ENCODE measurements at regions not wholly inside any gene's neighbourhood (a gene's known extent, or its start where the extent isn't known, plus 50 kb on each side); places are given as distances from the start of the nearest gene placed in this dataset.
A peak's percentile ranks its signal among the peaks of the same experiment; 100 is the strongest.

DNA sequence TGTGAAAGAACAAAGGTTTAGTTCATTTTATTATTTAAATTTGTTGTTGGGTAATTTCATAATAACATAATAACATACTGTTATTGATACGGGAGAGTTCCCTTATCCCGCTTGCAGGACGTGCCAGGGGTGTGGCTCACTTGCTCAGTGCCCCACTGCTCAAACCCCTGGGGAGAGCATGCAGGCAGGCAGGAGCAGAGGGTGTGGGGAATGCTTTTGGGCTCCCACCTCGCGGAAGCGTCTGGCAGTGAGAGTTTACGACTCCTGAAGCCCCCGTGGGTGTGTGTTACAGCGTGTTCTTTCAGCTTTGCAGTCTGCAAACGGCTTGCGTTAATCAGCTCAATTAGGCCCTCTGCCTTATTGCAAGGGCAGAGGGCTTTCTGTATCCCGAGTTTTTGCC lies 675.9 kb downstream of the SEMA5A start:
- TF ChIP-seq, protein P1, sequence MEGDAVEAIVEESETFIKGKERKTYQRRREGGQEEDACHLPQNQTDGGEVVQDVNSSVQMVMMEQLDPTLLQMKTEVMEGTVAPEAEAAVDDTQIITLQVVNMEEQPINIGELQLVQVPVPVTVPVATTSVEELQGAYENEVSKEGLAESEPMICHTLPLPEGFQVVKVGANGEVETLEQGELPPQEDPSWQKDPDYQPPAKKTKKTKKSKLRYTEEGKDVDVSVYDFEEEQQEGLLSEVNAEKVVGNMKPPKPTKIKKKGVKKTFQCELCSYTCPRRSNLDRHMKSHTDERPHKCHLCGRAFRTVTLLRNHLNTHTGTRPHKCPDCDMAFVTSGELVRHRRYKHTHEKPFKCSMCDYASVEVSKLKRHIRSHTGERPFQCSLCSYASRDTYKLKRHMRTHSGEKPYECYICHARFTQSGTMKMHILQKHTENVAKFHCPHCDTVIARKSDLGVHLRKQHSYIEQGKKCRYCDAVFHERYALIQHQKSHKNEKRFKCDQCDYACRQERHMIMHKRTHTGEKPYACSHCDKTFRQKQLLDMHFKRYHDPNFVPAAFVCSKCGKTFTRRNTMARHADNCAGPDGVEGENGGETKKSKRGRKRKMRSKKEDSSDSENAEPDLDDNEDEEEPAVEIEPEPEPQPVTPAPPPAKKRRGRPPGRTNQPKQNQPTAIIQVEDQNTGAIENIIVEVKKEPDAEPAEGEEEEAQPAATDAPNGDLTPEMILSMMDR (conservative IDR thresholded peaks at IDR 0.05; ENCODE audit: control insufficient read depth, insufficient read depth, low read depth, low read length): no peak
- no peak overlapping the region for H3K4me3 ChIP-seq (ENCODE audit: control insufficient read depth, low read depth, low read length)
- DNase-seq (ENCODE audit: low read depth): no peak

DNA sequence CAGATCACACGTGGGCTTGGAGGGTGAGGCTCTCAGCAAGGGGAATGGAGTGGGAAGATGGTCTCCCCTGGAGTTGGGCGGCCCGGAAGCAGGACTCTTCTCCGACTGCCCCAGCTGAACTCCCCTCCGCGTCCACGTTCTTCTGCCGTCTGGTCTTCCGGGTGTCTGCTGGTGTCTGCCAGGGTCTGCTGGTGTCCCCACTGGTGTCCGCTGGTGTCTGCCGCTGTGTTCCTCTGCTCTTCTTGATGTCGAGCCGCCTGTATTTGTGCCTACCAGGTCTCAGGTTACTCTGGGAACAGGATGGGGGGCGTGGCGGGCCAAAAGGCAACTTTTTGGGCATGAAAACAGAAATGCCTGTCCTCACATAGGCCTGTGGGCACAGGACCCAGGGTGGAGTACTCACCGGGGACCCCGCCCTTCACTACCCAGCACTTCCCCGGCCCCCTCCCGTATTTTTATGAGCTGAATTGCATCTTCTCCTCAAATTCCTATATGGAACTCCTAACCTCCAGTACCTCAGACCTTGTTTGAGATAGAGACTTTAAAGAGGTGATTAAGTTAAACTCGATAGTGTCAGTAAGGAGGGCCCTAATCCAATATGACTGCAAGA lies 675.4 kb downstream of the SEMA5A start:
- H3K4me3 ChIP-seq (ENCODE audit: control insufficient read depth, low read depth, low read length): no peak overlapping the region
- DNase-seq (ENCODE audit: low read depth): no peak

DNA sequence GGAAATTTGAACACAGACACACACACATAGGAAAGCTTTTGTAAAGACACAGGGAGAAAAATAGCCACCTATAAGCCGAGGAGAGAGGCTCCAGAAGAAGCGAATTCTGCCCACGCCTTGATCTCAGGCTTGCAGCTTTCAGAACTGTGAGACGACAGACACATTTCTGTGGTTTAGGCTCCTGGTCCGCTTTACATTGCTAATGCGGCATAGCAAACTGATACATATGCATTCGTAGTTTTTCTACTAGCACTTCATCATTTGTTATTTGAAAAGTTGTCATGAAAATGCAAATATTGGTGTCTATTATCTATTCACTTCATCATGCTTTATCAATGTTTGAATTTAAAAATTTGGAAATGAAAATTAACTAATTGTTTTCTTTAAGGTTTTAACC lies 674.9 kb downstream of the SEMA5A start:
- TF ChIP-seq, protein P1 (conservative IDR thresholded peaks at IDR 0.05; ENCODE audit: control insufficient read depth, insufficient read depth, low read depth, low read length): no peak
- DNase-seq (ENCODE audit: low read depth): no peak
- no peak overlapping the region for H3K4me3 ChIP-seq (ENCODE audit: control insufficient read depth, low read depth, low read length)

More for the DNA sequence above, 675.4 kb downstream of the SEMA5A start:
- TF ChIP-seq, protein P1 (conservative IDR thresholded peaks at IDR 0.05; ENCODE audit: control insufficient read depth, insufficient read depth, low read depth, low read length): no peak

DNA sequence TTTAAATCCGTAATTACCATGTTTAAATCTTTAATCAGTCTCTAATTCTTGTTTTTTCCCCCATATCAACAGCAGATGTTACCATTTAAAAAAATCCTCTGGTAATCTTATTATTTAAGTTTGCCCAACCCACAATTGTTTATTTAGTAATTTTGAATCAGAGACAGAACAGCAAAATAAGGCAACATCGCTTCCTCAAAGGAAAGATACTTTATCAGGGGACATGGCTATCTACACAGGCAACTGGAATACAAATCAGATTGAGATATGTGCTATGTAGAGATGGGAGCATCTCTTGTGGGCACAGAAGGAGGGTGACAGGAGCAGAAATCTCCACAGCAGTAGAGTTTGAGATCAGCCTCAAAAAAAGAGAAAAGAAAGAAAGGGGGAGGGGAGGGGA lies 674.4 kb downstream of the SEMA5A start:
- TF ChIP-seq, protein P1 (conservative IDR thresholded peaks at IDR 0.05; ENCODE audit: control insufficient read depth, insufficient read depth, low read depth, low read length): no peak
- no peak for DNase-seq (ENCODE audit: low read depth)
- H3K4me3 ChIP-seq (ENCODE audit: control insufficient read depth, low read depth, low read length): no peak overlapping the region

DNA sequence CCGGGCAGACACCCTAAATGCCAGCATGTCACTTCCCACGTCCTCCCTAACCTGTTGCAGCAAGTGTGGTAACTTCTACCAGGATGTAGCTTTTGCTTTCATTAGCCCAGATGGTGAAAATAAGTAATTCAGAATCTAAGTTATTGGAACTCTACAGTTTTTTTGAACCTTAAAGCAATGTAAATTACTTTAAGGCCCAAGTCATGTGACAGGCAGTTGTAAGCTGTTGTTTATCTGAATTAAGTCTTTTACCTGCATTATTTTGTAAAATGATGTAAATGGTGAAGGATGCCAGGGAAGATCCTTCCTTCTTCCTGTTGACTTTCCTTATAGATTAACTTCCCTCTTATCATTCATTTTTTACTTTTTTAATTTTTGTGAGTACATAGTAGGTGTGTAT lies 670.2 kb downstream of the SEMA5A start:
- TF ChIP-seq, protein P1 (conservative IDR thresholded peaks at IDR 0.05; ENCODE audit: control insufficient read depth, insufficient read depth, low read depth, low read length): no peak
- H3K4me3 ChIP-seq (ENCODE audit: control insufficient read depth, low read depth, low read length): no peak overlapping the region
- DNase-seq (ENCODE audit: low read depth): no peak

DNA sequence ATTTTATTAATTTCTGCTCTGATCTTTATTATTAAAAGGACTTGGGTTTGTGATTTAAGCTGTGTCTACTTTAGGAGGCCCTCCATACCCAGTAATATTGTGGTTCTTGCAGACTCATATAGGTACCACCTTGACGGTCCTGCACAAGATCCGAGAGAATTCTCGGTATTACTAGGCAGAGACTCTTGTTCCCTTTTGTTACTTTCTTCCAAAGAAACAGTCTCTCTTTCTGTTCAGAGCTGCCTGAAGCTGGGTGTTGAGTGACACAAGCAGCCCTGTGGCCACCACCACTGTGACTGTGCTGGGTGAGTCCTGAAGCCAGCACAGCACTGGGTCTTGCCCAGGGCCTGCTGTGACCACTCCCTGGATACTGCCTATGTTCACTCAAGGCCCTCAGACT lies 666.6 kb downstream of the SEMA5A start:
- H3K4me3 ChIP-seq (ENCODE audit: control insufficient read depth, low read depth, low read length): no peak overlapping the region
- TF ChIP-seq, protein P1 (conservative IDR thresholded peaks at IDR 0.05; ENCODE audit: control insufficient read depth, insufficient read depth, low read depth, low read length): no peak
- DNase-seq (ENCODE audit: low read depth): no peak

DNA sequence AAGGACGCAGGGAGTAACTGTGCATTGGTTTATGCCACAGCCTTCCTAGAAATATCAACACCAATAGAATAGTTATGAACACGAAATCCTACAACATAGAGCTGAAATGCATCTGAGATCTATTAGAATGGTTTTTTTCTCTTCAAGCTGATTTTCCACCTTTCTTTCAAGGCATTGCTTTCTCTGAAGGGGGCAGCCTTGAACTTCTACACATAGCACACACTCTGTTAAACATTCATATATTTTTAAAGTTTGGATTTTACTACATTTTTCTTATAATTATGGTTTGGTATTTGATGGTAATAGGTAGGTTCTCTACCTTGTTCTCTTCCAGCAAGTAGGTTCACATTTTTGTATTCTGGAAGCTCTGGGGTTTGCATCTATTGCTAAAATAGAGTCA lies 661.8 kb downstream of the SEMA5A start:
- H3K4me3 ChIP-seq (ENCODE audit: control insufficient read depth, low read depth, low read length): no peak overlapping the region
- TF ChIP-seq, protein P1 (conservative IDR thresholded peaks at IDR 0.05; ENCODE audit: control insufficient read depth, insufficient read depth, low read depth, low read length): peak; percentile 8
- no peak for DNase-seq (ENCODE audit: low read depth)

Data from fibroblast of mammary gland (primary cell).